HG03442 (cell line): ENCODE measurements at regions not wholly inside any gene's neighbourhood (a gene's known extent, or its start where the extent isn't known, plus 50 kb on each side); places are given as distances from the start of the nearest gene placed in this dataset.

Experiments used
- ATAC-seq: cut with Tn5 transposase; IDR thresholded peaks from one replicate; pipeline ENCODE4 v1.9.1; 2021; ENCODE audit warnings: mild to moderate bottlenecking, moderate library complexity; ENCODE audit not compliant: unreplicated experiment

DNA sequence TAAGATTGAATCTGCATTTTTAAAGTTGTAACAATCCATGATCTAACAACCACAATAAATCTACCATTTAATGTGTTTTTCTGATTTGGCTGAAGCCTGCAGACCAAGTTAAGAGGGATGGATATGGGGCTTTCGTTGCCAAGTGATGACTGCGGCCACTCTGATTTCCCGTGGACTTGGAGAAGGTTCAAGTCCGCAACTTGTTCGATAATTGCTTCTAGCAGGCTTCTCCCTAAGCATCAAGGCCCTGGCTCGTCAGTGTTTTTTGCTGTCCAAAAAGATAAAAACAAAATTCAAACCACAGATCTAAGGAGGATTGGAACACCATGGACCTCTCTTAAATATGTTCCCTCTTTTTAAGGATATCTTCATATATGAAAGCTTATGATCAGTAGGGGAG is 256.6 kb downstream of the CNTN3 start:
- no peak for ATAC-seq

- ATAC-seq, result no peak
These were observed 261.4 kb downstream of the CNTN3 start for GRCh38 chr3:74353039-74353438.

GRCh38 chr3:74352166-74352565 is 262.3 kb downstream of the CNTN3 start:
- ATAC-seq, result no peak

DNA sequence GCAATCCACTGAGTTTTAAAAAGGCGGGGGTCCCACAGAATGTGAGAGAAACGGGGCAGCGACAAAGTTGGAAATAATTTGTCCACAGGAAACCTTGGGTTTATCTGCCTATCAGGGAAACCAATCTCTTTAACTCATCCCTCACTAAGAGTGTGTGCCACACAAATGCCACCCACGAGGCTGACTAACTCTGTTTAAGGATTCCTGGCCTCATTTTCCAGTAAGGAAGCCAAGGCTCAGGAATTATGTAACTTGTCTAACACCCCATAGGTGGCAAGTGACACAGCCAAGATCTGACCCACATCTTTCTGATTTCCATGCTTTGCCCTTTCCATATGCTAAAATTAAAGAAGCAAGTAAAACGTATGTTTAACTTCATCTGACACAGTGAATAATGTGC is 263.2 kb downstream of the CNTN3 start:
- no peak for ATAC-seq

DNA sequence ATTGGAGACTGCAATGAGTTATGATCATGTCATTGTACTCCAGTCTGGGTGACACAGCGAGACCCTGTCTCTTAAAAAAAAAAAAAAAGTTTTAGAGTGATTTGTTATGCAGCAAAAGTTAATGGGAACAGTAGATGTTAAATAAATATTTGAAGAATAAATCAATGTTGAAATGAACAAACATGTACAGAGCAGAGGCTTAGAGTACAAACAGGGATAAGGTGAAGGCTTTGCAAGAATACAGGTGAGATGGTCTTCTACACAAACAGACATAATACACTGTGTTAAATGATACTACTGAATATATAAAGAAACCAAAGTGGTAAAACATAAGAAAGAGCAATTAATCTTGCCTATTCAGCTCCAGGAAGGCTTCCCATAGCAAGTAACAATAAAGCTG is 265.4 kb downstream of the CNTN3 start:
- ATAC-seq, result no peak

DNA sequence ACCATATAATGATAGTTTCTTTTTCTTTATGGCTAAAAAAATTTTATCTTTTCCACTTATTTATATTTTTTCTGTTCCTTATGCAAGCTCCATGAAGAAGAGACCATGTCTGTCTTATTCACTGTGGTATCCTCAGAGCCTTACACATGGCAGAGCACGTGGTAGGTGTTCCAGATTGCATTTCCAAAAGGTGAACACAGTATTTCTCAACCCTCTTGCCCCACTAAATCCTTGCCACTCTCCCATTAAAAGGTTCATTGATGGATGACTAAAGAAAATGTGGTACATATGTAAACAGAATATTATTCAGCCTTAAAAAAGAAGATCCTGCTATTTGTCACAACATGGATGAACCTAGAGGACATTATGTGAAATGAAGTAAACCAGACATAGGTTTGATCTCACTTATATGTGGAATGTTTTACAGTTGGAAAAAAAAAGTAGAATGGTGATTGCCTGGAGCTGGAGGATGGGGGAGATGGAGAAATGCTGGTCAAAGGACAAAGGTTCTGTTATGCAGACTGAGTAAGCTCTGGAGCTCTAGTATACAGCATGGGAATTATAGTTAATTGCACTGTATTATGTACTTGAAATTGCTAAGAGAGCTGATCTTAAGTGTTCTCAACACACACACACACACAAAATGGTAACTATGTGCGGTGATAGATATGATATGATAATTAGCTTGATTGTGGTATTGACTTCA is 266.7 kb downstream of the CNTN3 start:
- no peak for ATAC-seq

- ATAC-seq, result no peak
These were observed 267.6 kb downstream of the CNTN3 start for GRCh38 chr3:74346896-74347295.

DNA sequence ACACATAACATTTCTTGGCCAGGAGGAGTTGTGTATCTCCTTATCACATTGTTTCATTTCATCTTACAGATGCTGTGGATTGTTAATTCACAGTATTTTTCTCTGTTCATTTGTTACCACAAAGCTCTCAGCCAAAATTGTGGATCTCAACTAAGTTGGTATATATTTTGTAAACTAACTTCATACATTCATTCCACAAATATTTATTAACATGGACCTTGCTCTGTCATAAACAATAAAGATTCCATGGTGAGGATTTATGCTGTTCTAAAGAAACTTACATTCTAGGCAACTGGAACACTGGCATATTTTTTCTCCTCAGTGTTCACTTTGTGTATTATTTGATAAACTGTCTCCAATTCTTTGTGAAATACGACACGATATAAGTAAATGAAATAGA is 268.8 kb downstream of the CNTN3 start:
- ATAC-seq, result no peak

GRCh38 chr3:74344865-74345440 is 269.5 kb downstream of the CNTN3 start:
- no peak for ATAC-seq

GRCh38 chr3:74343391-74343790 is 271.1 kb downstream of the CNTN3 start:
- ATAC-seq, result no peak

DNA sequence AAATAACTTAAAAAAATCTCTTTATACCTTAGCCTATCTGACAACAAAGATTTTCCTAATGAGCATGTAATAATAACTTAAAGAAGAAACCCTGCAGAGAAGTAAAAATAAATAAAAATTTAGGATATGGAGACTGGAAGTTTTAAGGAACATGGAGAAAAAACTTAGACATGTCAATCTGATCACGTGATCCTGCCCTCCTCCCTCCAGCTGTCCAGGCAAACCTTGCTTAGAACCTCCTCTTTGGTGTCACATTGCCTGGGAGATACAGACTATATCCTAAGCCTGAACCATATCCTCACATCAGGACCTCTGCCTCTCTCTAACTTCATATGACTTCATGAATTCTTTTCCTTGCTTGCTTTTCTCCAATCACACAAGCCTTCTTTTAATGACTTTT is 275.5 kb downstream of the CNTN3 start:
- ATAC-seq, result no peak

DNA sequence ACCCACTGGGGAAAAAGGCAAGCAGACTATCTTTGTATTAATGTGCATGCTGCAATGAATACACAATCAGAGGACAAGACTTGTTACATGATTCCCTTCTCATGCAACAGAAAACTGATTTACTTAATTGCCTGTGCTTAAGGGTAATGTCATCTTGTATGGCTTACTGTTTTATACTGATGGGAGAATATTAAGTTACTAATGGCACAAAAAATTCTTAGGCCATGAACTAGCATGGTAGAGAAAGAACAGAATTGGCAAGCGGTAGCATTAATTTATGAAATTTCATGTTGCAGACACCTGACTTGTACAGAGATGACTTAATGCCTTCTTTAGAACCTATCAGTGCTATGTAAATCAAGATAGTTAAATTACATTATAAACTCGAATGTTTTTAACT is 282.3 kb downstream of the CNTN3 start:
- ATAC-seq, result no peak

- no peak for ATAC-seq
These were observed 282.7 kb downstream of the CNTN3 start for GRCh38 chr3:74331711-74332110.

DNA sequence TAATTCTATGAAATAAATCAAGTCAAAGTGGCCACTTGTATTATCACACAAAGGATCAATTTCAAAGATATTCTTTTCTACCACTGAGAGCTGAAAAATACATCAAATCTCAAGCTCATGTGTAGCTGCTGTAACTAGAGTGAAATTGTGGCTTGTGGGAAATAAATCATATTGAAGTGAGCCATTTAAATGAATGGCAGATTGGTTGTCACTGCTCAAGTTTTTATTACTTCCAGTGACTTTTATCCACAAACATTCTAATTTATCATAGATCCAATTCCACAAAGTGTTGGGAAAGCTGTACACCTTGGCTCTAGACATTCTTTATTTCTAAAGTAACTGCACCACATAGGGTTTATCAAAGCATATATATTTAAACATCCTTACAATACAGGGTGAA is 285.4 kb downstream of the CNTN3 start:
- ATAC-seq, result no peak

- no peak for ATAC-seq
These were observed 286.0 kb downstream of the CNTN3 start for GRCh38 chr3:74328435-74328834.

- ATAC-seq, result no peak
These were observed 299.2 kb downstream of the CNTN3 start for GRCh38 chr3:74315291-74315690.

- ATAC-seq, result no peak
These were observed 299.8 kb downstream of the CNTN3 start for GRCh38 chr3:74314696-74315095.

DNA sequence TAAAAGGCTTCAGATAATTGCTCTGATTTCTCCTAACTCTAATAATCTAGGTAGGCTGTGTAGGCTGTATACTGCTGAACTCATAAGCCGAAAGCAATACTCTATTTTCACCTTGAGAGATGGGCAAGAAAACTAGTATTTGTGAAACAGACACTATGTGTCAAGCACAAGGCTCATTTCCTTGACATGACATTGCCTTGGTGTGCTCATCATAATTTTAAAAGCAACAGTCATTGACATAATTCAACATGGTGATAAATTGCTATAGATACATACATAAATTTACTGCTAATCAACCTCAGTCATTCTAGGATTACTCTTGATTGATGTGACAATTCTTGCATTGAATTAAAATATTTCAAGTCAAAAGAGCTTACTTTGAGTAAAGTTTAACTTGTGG is 304.7 kb downstream of the CNTN3 start:
- no peak for ATAC-seq

DNA sequence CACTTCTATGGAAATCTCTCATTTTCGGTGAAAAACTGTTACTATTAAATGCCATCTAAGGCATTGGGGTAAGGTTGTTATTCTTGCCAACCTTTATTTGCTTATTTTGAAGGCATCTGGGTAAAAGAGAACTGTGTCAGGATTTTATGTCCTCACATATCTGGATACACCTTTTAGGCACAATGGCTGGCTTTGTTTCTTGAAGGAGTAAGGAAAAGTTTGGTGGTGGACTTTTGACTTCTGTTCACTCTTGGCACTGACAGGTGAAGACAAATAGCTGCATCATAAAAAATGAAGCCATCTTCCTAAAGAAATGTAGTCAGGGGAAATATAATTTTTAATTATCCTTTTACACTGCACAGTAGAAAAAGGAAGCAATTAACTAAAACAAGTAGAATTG is 310.0 kb downstream of the CNTN3 start:
- no peak for ATAC-seq

DNA sequence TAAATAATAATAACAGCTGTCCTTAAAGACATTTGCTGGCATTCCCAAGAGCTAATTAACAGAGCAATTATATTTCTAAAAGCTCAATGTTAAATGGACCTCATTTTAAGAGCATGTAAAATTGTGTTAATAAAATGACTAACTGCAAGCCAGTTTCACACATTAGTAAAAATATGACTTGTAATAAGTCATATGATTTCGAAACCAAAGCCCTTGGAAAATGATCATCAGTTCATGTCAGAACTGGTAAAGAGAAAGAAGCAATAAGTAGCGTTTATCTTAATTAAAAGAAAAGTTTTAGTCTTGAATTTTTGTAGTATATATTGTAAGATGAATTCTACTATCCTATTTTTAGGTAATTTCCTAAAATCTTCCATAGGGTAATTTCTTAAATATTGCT is 310.7 kb downstream of the CNTN3 start:
- ATAC-seq, result no peak

DNA sequence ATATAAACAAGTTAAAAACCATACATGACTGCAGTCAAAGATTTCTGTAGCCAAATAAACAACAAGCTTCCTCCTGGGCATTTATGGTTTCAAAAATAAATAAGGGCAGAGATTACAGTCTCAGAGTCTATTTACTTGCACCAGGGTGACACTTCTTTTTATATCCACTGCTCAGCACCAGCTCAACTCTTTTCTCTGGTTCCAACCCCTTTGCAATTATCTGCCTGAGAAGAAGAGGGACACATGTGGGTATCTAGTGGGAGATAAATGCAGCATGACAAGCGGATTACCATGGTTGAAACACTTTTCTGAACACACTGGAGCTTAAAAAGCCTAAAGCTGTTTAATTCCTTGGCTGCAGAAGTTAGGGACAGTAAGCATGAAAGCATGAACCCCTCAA is 311.5 kb downstream of the CNTN3 start:
- no peak for ATAC-seq

DNA sequence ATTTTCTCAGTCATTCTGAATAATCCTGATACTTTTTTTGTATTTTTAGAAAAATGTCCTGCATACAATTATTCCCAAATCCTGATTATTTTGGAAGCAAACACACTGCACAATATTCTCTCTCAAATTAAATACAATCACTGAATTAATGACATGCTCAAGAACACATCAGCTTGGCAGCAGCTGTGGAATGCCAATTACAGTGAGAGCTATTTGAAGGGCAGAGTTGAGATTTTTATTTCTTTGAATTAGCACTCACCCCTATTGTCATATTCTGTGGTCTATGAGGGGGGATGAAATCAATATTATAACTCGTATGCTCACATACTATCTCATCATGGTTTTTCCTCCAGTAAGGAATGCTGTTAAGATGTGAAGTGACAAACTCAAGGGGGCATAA is 312.2 kb downstream of the CNTN3 start:
- ATAC-seq, result no peak

- no peak for ATAC-seq
These were observed 313.4 kb downstream of the CNTN3 start for GRCh38 chr3:74301056-74301455.
